ENCODE measurements at regions not wholly inside any gene's neighbourhood (a gene's known extent, or its start where the extent isn't known, plus 50 kb on each side); places are given as distances from the start of the nearest gene placed in this dataset.

GRCh38 chr3:157823050-157823449, 283.2 kb downstream of the SHOX2 start:
- 0 out of 7 replicates have a peak, but pooled peaks cover 0 to 5% (median 0%) of the 10 kb centered on the region in 3 experiments for H3K36me3 Mint-ChIP-seq (ENCODE audit: insufficient read depth in 1 of 3, low read depth in 3 of 3)
- no peaks in the 10 kb centered on the region for H4K20me1 ChIP-seq (ENCODE audit: control insufficient read depth, insufficient read depth, insufficient read length)
- H3K4me3 Mint-ChIP-seq: no peak overlapping the region
- no peaks in the 10 kb centered on the region for H3K27me3 Mint-ChIP-seq (ENCODE audit: low read depth)
- H2BK20ac ChIP-seq (ENCODE audit: low read depth, low read length, poor library complexity, severe bottlenecking): no peak overlapping the region
- no peak overlapping the region for H3K23ac ChIP-seq (ENCODE audit: insufficient read length, low read depth, low read length)
- no peak overlapping the region for H4K8ac ChIP-seq (replicated peaks; ENCODE audit: insufficient read length, low read depth, low read length)
- WGBS (ENCODE audit: extremely low coverage, insufficient read length, low lambda C conversion rate): no CpG with 5 or more reads among the region's 1 CpG
- no peak overlapping the region for H2AK5ac ChIP-seq (ENCODE audit: insufficient read length, low read length)
- H2AFZ ChIP-seq (ENCODE audit: low read length): no peak overlapping the region
- no peak overlapping the region for H3K27ac ChIP-seq (ENCODE audit: insufficient read length, low read depth, low read length)
- H3K27ac Mint-ChIP-seq: no peak overlapping the region
- no peak overlapping the region for H4K5ac ChIP-seq (ENCODE audit: insufficient read length, low read depth, low read length)
- H3K79me2 ChIP-seq (ENCODE audit: insufficient read depth, low read length): no peaks in the 10 kb centered on the region
- H3K23me2 ChIP-seq (ENCODE audit: insufficient read length, low read depth, low read length, poor library complexity, severe bottlenecking): no peaks in the 10 kb centered on the region
- no peak overlapping the region for H4K91ac ChIP-seq (ENCODE audit: insufficient read length, low read depth, low read length)
- no peak overlapping the region for H3K14ac ChIP-seq (ENCODE audit: insufficient read depth, low read length)
- H3T11ph ChIP-seq (ENCODE audit: low read length): no peak overlapping the region
- no peak overlapping the region for H2BK12ac ChIP-seq (ENCODE audit: insufficient read length, low read depth, low read length)
- no peak overlapping the region for H3K56ac ChIP-seq (ENCODE audit: insufficient read length, low read depth, low read length)
- H3K4me2 ChIP-seq (ENCODE audit: insufficient read depth, insufficient read length, low read length): no peak overlapping the region
- DNase-seq: no peak
- no peaks in the 10 kb centered on the region for H3K4me1 ChIP-seq (ENCODE audit: insufficient read depth, low read length)
- no peak overlapping the region for H2BK5ac ChIP-seq (ENCODE audit: insufficient read length, low read length)
- no peaks in the 10 kb centered on the region for H3K79me1 ChIP-seq (ENCODE audit: insufficient read depth, low read depth, low read length, poor library complexity, severe bottlenecking)
- TF ChIP-seq CTCF (conservative IDR thresholded peaks at IDR 0.05): no peak; the same call in 1 of the 3 replicates
- no peak overlapping the region for H2BK15ac ChIP-seq (ENCODE audit: low read depth, low read length)
- H3K27me3 ChIP-seq (ENCODE audit: insufficient read depth, low read length): no peaks in the 10 kb centered on the region
- H3K9ac ChIP-seq (ENCODE audit: extremely low read depth, insufficient read length, low read length): no peak overlapping the region
- H3K18ac ChIP-seq (ENCODE audit: insufficient read length, low read depth, low read length): no peak overlapping the region
- no peak overlapping the region for H3K4ac ChIP-seq (ENCODE audit: low read depth, low read length)
- no peaks in the 10 kb centered on the region for H3K9me3 ChIP-seq (ENCODE audit: control insufficient read depth, low read depth, low read length)
- H2BK120ac ChIP-seq (ENCODE audit: low read depth, low read length, poor library complexity, severe bottlenecking): no peak overlapping the region
- peaks cover 12 to 14% of the 10 kb centered on the region in 2 experiments for H3K4me1 Mint-ChIP-seq
- H3K9me3 Mint-ChIP-seq: peaks cover 3 to 6% of the 10 kb centered on the region in 2 experiments; a peak in 3 of 5 replicates

Data from H9 (cell line).